HEK293 (cell line): ENCODE measurements at regions not wholly inside any gene's neighbourhood (a gene's known extent, or its start where the extent isn't known, plus 50 kb on each side); places are given as distances from the start of the nearest gene placed in this dataset.

ENCODE experiments used
- CTCF ChIA-PET: fragments of 350-600 bp; formaldehyde crosslinking; extraction: SDS; loops from one replicate; lab custom pipeline; 2021; ENCODE audit warnings: antibody characterized with exemption; lab: Yijun Ruan, JAX
- POLR2A ChIA-PET: fragments of 300-600 bp; formaldehyde crosslinking; extraction: SDS; loops from one replicate; lab custom pipeline; 2020; ENCODE audit warnings: antibody characterized with exemption, inconsistent platforms; lab: Yijun Ruan, JAX
- H3K27ac ChIP-seq: fragments of 200-500 bp; sonication (Bioruptor generic); 2 replicates; pipeline ENCODE4 v1.5.1; 2014; ENCODE audit warnings: low read depth, low read length, control low read depth, inconsistent platforms; ENCODE audit errors: extremely low read depth
- H3K36me3 ChIP-seq, 2 experiments: fragments of 200-500 bp in 1 of 2; sonication (Bioruptor generic) in 1 of 2; 1 replicate in 1 of 2; 2 replicates in 1 of 2; pipeline ENCODE4 v1.5.1; 2014 to 2017; ENCODE audit warnings: inconsistent platforms in 2 of 2, low read length in 2 of 2; ENCODE audit not compliant: control insufficient read depth in 2 of 2, insufficient read depth in 1 of 2
- H3K4me1 ChIP-seq: fragments of 200-500 bp; sonication (Bioruptor generic); 2 replicates; pipeline ENCODE4 v1.5.1; 2014; ENCODE audit warnings: mild to moderate bottlenecking, low read length, inconsistent platforms; ENCODE audit not compliant: control insufficient read depth, insufficient read depth
- H3K4me3 ChIP-seq: 2 replicates; pipeline ENCODE4 v1.5.1; 2011; ENCODE audit warnings: low read depth, mild to moderate bottlenecking, control low read depth, low read length, moderate library complexity
- H3K9me3 ChIP-seq: fragments of 200-500 bp; sonication (Bioruptor generic); 2 replicates; pipeline ENCODE4 v1.5.1; 2014; ENCODE audit warnings: low read depth, low read length, inconsistent platforms; ENCODE audit not compliant: control insufficient read depth, insufficient read depth
- KLF16 ChIP-seq: fragments of 450-650 bp; formaldehyde crosslinking; IDR thresholded peaks from 2 replicates; pipeline ENCODE4 v1.5.1; 2017; ENCODE audit warnings: missing biosample characterization, missing genetic modification characterization
- KLF9 ChIP-seq: fragments of 450-650 bp; formaldehyde crosslinking; IDR thresholded peaks from 2 replicates; pipeline ENCODE4 v1.5.1; 2016; ENCODE audit warnings: missing biosample characterization, missing genetic modification characterization, low read depth
- OVOL3 ChIP-seq: fragments of 450-650 bp; formaldehyde crosslinking; IDR thresholded peaks from 2 replicates; pipeline ENCODE4 v1.5.1; 2016; ENCODE audit warnings: missing biosample characterization, missing genetic modification characterization
- YY1 ChIP-seq: fragments of 450-650 bp; formaldehyde crosslinking; IDR thresholded peaks from 2 replicates; pipeline ENCODE4 v1.5.1; 2018; ENCODE audit warnings: missing biosample characterization, missing genetic modification characterization
- ZBTB17 ChIP-seq: fragments of 450-650 bp; formaldehyde crosslinking; IDR thresholded peaks from 2 replicates; pipeline ENCODE4 v1.5.1; 2016; ENCODE audit warnings: missing biosample characterization, missing genetic modification characterization
- ZBTB21 ChIP-seq: fragments of 450-650 bp; formaldehyde crosslinking; IDR thresholded peaks from 2 replicates; pipeline ENCODE4 v1.5.1; 2017; ENCODE audit warnings: missing biosample characterization, missing genetic modification characterization
- ZFP3 ChIP-seq: fragments of 450-650 bp; formaldehyde crosslinking; IDR thresholded peaks from 2 replicates; pipeline ENCODE4 v1.5.1; 2016; ENCODE audit warnings: low read depth, missing biosample characterization, missing genetic modification characterization
- ZNF157 ChIP-seq: fragments of 450-650 bp; formaldehyde crosslinking; IDR thresholded peaks from 2 replicates; pipeline ENCODE4 v1.5.1; 2016; ENCODE audit warnings: missing biosample characterization, missing genetic modification characterization
- ZNF350 ChIP-seq: fragments of 450-650 bp; formaldehyde crosslinking; IDR thresholded peaks from 2 replicates; pipeline ENCODE4 v1.5.0; 2017; ENCODE audit warnings: missing biosample characterization, mild to moderate bottlenecking, missing genetic modification characterization
- ZNF548 ChIP-seq: fragments of 450-650 bp; formaldehyde crosslinking; IDR thresholded peaks from 2 replicates; pipeline ENCODE4 v1.5.1; 2016; ENCODE audit warnings: missing biosample characterization, missing genetic modification characterization
- ZNF670 ChIP-seq: fragments of 450-650 bp; formaldehyde crosslinking; IDR thresholded peaks from 2 replicates; pipeline ENCODE4 v1.5.1; 2016; ENCODE audit warnings: missing biosample characterization, missing genetic modification characterization, low read depth
- ZNF747 ChIP-seq: fragments of 450-650 bp; formaldehyde crosslinking; IDR thresholded peaks from 2 replicates; pipeline ENCODE4 v1.5.1; 2016; ENCODE audit warnings: missing biosample characterization, missing genetic modification characterization
- ZNF768 ChIP-seq: fragments of 450-650 bp; formaldehyde crosslinking; IDR thresholded peaks from 2 replicates; pipeline ENCODE4 v1.5.1; 2018; ENCODE audit warnings: missing biosample characterization, mild to moderate bottlenecking, missing genetic modification characterization
- ZNF777 ChIP-seq: fragments of 450-650 bp; formaldehyde crosslinking; IDR thresholded peaks from 2 replicates; pipeline ENCODE4 v1.5.1; 2017; ENCODE audit warnings: missing biosample characterization, missing genetic modification characterization, borderline replicate concordance
- ZNF792 ChIP-seq: fragments of 450-650 bp; formaldehyde crosslinking; IDR thresholded peaks from 2 replicates; pipeline ENCODE4 v1.5.1; 2016; ENCODE audit warnings: missing biosample characterization, missing genetic modification characterization
- ZNF843 ChIP-seq: fragments of 450-650 bp; formaldehyde crosslinking; IDR thresholded peaks from 2 replicates; pipeline ENCODE4 v1.5.1; 2016; ENCODE audit warnings: missing biosample characterization, missing genetic modification characterization
- ZSCAN23 ChIP-seq: fragments of 450-650 bp; formaldehyde crosslinking; IDR thresholded peaks from 2 replicates; pipeline ENCODE4 v1.5.1; 2016; ENCODE audit warnings: missing biosample characterization, missing genetic modification characterization
- TF ChIP-seq, protein P1 (sequence below): fragments of 450-650 bp; formaldehyde crosslinking; optimal IDR thresholded peaks from 2 replicates; pipeline ENCODE3; 2016; ENCODE audit warnings: missing biosample characterization, mild to moderate bottlenecking, missing genetic modification characterization
- TF ChIP-seq, protein P2 (sequence below): fragments of 450-650 bp; formaldehyde crosslinking; IDR thresholded peaks from 2 replicates; pipeline ENCODE4 v1.5.1; 2016; ENCODE audit warnings: missing biosample characterization, missing genetic modification characterization

DNA sequence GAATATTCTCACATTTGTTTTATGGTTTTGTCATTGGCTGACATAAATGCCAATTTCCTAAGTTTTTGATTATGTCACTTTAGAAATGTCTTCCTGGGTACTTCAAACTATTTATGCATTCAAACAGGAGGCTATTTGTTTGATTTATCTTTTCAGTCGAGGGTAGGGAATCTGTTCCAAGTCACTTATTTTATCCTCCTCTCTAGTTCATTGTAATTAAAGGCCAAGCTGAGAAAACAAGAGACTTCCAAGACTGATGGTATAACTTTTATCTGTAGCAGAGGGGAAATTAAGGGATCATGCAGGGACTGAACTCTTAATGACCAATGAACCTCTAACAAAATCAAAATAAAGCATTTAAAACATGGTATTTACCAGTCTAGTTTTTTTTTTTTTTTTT lies 968.4 kb downstream of the SORCS3 start (continued):
- TF ChIP-seq ZNF747 (tag by site-specific recombination) = no peak
- TF ChIP-seq, all 188 proteins: peak for 0

DNA sequence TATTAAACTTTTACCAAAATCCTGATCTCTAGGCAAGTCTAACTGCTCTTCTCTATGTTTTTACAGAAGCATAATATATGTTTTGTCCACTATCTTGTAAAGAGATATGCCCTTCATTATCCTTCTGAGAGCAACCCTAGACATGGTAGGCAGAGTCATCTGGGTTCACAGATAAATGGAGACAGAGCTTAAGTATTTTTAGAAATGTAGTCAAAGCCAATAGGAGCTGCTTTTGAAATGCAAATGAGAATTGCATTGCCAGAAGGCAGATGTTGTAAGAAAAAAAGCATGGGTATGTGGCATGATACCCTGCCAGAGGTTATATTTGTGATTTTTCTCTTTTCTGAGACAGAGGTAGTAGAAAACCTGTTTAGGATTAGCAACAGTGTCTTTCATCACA lies 964.8 kb downstream of the SORCS3 start:
- Histone ChIP-seq H3K36me3 (no peaks in the 10 kb centered on the region), H3K4me1 (no peaks in the 10 kb centered on the region), H3K27ac (no peak overlapping the region), H3K9me3 (no peaks in the 10 kb centered on the region), H3K4me3 (no peak overlapping the region)
- TF ChIP-seq KLF9 (no peak), ZNF548 (no peak), ZNF157 (no peak), ZNF768 (tag by site-specific recombination) (no peak), ZBTB17 (tag by site-specific recombination) (no peak), ZFP3 (tag by site-specific recombination) (no peak), ZSCAN23 (tag by site-specific recombination) (no peak), ZNF843 (no peak)
- TF ChIP-seq, protein P1, sequence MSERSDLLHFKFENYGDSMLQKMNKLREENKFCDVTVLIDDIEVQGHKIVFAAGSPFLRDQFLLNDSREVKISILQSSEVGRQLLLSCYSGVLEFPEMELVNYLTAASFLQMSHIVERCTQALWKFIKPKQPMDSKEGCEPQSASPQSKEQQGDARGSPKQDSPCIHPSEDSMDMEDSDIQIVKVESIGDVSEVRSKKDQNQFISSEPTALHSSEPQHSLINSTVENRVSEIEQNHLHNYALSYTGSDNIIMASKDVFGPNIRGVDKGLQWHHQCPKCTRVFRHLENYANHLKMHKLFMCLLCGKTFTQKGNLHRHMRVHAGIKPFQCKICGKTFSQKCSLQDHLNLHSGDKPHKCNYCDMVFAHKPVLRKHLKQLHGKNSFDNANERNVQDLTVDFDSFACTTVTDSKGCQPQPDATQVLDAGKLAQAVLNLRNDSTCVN = no peak
- ChIA-PET POLR2A (no interaction called here), CTCF (no interaction called here)

DNA sequence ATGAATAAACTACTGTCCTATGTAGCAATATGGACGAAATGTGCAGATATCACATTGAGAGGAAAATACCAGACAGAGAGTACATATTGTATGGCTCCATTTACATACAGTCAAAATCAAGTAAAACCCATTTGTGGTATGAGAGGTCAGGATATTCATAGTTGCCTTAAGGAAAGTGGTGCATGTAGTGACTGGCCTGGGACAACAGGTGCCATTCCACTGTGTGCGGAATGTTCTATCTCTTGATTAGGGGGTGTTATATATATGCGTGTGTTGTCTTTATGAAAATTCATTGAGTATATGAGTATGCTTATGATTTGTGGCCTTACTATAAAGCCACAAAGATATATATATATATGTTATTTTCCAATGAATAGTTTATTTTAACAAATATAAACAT lies 964.0 kb downstream of the SORCS3 start:
- Histone ChIP-seq H3K36me3 (no peaks in the 10 kb centered on the region), H3K27ac (no peak overlapping the region), H3K4me3 (no peak overlapping the region), H3K9me3 (no peaks in the 10 kb centered on the region), H3K4me1 (no peaks in the 10 kb centered on the region)
- CTCF ChIA-PET = no interaction called here
- TF ChIP-seq ZNF670 (tag by site-specific recombination) = no peak
- POLR2A ChIA-PET = no interaction called here

DNA sequence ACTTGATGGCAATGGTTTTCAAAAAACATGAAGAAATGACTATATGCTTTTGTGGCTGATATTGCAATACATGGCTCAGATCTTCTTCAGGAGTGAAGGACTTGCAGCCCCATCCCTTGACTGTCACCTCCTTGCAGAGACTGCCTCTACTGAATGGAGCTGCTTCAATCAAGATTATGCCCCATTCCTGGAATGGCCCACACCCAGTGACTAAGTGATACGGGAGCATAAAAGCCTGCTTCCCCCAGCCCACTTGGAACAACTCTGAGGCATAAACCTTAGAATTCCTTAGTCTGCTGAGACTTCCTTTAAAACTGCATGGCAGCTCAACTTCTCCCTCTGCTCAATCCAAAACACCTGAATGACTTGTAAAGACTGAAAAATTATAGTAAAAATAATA lies 957.1 kb downstream of the SORCS3 start:
- TF ChIP-seq, protein P2, sequence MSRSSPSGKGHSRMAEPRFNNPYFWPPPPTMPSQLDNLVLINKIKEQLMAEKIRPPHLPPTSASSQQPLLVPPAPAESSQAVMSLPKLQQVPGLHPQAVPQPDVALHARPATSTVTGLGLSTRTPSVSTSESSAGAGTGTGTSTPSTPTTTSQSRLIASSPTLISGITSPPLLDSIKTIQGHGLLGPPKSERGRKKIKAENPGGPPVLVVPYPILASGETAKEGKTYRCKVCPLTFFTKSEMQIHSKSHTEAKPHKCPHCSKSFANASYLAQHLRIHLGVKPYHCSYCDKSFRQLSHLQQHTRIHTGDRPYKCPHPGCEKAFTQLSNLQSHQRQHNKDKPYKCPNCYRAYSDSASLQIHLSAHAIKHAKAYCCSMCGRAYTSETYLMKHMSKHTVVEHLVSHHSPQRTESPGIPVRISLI (tag by site-specific recombination) = no peak
- no peak for TF ChIP-seq ZSCAN23 (tag by site-specific recombination)
- no peak for TF ChIP-seq ZNF350 (tag by site-specific recombination)
- no peak for TF ChIP-seq YY1 (tag by site-specific recombination)
- TF ChIP-seq ZNF792 (tag by site-specific recombination) = no peak
- no peak for TF ChIP-seq OVOL3 (tag by site-specific recombination)
- TF ChIP-seq ZNF777 (tag by site-specific recombination) = no peak
- no peak for TF ChIP-seq KLF9
- no peak for TF ChIP-seq KLF16 (tag by site-specific recombination)
- TF ChIP-seq ZBTB21 = no peak
- H3K27ac ChIP-seq = no peak overlapping the region
- no peaks in the 10 kb centered on the region for H3K9me3 ChIP-seq
- no peak overlapping the region for H3K4me3 ChIP-seq
- H3K4me1 ChIP-seq = no peaks in the 10 kb centered on the region
- ChIA-PET POLR2A (no interaction called here), CTCF (no interaction called here)
- H3K36me3 ChIP-seq = no peaks in the 10 kb centered on the region
